HG03354 (cell line): ENCODE measurements at regions not wholly inside any gene's neighbourhood (a gene's known extent, or its start where the extent isn't known, plus 50 kb on each side); places are given as distances from the start of the nearest gene placed in this dataset.
"Not testable (repeated sequence)": the region's sequence is repeated elsewhere in the genome, so short reads cannot be mapped to it uniquely, and the experiment has no call there.

Source experiments
- ATAC-seq: cut with Tn5 transposase; IDR thresholded peaks from one replicate; pipeline ENCODE4 v1.9.1; 2021; ENCODE audit warnings: mild to moderate bottlenecking; ENCODE audit not compliant: unreplicated experiment, poor library complexity, severe bottlenecking

- ATAC-seq = no peak
Observed at GRCh38 chr1:196160066-196160795, 448.0 kb downstream of the KCNT2 start.

DNA sequence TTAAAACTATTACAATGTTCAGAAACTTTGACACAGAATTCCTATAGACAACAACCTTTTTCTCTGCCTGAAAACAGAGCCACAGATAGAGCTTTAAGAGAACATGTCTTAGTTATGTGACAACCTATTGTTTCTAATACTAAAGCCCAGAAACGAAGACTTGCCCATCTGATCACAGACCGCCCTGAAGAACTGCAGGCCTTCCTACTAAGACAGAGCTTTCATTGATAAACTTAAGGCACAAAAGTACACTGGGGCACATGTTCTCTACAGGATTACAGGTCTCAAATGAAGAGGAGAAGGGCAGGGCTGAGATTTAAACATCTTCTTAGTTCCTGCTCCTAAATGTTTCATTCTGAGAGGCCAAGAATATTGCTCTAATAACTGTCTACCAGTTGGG lies 452.7 kb downstream of the KCNT2 start:
- ATAC-seq = no peak

GRCh38 chr1:196152975-196153374 lies 455.3 kb downstream of the KCNT2 start:
- no peak for ATAC-seq

- ATAC-seq = no peak
Observed at GRCh38 chr1:196152086-196152485, 456.2 kb downstream of the KCNT2 start.

- peak; percentile 69 for ATAC-seq
Observed at GRCh38 chr1:196148367-196148970, 459.8 kb downstream of the KCNT2 start.

DNA sequence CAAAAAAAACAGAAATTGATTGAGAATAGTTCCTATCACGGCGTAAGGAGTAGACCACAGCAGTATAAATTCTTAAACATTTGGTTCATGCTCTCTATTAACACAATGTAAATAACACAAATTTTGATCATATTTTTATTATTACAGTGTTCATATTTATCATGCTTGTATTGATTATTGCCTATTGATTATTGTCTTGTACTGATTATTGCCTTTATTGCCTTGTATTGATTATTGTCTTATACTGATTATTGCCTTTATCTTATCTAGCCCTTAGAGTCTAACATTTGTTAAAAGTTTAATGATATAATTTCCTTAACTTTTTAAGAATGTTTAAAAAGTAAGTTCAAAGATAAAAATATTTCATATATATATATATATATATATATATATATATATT lies 460.7 kb downstream of the KCNT2 start:
- no peak for ATAC-seq

- ATAC-seq = not testable (repeated sequence)
Observed at GRCh38 chr1:196145151-196145550, 463.1 kb downstream of the KCNT2 start.

GRCh38 chr1:196144588-196144987 lies 463.7 kb downstream of the KCNT2 start:
- ATAC-seq = no peak

DNA sequence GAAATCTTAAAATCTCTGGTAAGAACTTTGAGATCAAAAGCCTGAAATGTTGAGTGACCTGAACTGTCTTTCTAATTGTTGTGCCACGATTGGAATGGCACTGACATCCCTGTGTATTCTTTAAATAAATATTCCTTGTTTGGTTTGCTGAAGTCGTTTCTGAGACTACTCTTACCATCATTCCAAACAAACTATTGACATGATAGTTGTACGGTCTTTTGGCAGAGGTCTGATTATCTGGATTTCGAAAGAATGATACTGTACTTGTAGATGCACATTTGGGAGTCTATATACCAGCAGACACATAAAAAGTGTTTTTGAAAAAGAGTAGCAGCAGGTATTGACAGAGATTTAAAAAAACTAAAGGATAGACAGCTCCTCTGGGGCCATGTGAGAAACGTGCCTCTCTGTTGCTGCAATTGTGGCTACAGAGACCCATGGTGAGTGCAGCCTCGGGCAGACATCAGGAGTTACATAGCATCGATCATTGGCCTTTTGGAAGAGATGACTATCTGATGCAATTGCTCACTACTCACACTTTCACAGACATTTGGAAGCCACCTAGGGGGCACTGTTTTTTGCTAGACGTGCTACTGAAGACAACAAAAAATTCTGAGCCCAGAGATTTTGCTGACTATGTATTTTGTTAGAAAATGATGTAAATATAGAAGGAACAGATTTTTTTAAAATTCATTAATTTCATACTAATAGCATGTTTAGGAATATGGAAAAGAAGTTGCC lies 464.5 kb downstream of the KCNT2 start:
- no peak for ATAC-seq

DNA sequence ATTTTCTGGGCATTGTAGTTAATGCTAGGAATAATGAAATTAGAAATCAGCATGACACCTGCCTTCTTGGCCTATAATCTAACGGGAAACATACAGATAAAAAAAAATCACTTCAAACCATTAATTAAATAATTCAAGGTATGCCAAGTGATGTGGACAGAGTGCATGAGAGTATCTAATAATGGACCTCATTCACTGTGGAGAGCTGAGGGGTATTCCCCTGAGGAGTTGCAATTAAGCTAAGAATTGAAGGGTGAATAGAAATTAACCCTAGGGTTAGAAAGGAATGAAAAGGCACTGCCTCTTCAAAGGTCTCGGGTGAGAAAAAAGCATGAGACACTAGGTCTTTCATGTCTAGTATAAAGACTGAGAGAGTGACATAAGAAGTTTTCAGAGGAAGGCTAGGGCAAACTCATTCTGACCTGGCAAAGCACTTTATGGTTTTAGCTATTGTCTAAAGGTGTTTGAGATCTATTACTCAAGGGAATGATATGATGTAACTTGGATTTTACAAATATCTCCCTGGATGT lies 466.1 kb downstream of the KCNT2 start:
- ATAC-seq = no peak

- no peak for ATAC-seq
Observed at GRCh38 chr1:196136396-196136795, 471.8 kb downstream of the KCNT2 start.

- no peak for ATAC-seq
Observed at GRCh38 chr1:196131691-196132090, 476.5 kb downstream of the KCNT2 start.

DNA sequence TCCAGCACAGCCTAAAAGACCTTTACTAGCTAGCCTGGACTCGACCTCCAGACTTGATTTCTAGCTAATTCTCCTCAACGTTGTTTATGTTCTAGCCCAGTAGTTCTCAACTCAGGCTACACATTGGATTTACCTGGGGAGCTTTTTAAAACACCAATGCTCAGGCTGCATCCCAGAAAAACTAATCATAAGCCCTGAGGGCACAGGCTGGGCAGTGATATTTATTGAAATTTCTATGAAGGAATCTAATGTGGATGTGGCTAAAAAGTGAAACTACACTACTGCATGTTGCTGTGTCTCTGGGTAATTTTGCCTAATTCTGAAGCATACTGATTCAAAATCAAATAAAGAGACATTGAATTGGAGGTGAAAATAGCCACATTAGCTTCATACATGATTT lies 479.4 kb downstream of the KCNT2 start:
- no peak for ATAC-seq

DNA sequence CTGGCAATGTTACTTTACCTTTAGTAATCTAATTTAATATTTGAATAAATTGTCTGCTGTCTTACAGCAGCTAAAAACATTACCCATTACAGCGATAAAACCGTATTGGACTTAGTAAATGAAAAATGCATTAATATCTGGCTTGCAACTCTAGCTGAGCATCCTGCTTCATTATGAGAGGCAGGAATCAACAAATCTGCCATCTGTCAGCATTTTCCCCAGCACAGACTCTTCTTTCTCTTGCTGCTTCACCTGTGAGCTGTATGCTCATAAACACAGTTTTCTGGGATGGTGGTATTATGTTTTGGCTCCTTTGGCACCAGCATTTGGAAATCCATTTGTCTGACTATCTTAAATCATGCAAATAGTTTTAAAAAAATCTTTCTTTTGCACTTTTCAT lies 487.1 kb downstream of the KCNT2 start:
- ATAC-seq = no peak

DNA sequence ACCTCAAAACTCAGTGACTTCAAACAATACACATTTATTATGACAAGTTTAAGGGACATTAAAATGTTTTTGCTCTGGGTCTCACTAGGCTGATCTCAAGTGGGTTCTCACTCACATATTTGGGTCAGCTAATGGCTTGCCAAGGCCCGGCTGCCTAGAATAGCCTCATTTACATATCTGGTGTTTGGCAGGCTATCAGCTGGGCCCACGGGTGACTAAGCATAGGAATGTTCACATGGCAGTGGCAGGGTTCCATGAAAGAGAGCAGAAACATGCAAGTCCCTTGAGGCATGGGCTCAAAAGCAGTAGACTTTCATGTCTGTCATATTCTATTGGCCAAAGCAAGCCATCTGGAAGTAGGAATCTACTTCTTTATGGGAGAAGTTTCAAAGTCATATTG lies 492.6 kb downstream of the KCNT2 start:
- ATAC-seq = no peak

- no peak for ATAC-seq
Observed at GRCh38 chr1:196114193-196114592, 494.0 kb downstream of the KCNT2 start.

DNA sequence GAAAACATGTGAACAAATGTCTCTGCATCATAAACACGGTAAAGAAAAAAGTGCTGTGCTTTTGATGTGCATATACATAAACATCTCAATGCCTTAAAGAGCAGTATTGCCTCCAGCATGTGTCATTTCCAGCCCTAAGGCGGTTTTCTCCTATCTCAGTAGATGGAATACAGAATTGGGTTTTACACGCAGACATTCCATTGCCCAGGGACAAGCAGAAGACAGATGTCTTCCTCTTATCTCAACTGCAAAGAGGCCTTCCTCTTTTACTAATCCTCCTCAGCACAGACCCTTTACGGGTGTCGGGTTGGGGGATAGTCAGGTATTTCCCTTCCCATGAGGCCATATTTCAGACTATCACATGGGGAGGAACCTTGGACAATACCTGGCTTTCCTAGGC lies 499.2 kb downstream of the KCNT2 start:
- ATAC-seq = not testable (repeated sequence)

GRCh38 chr1:196105901-196106300 lies 502.3 kb downstream of the KCNT2 start:
- ATAC-seq = no peak

DNA sequence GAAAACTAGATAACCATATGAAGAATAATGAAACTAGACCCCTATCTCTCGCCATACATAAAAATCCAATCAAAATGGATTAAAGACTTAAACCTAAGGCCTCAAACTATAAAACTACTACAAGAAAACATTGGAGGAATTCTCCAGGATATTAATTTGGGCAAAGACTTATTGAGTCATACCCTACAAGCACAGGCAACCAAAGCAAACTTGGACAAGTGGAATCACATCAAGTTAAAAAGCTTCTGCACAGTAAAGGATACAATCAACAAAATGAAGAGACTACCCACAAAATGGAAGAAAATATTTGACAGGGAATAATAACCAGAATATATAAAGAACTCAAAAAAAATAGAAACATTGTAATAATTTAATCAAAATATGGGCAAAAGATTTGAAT lies 505.4 kb downstream of the KCNT2 start:
- no peak for ATAC-seq

DNA sequence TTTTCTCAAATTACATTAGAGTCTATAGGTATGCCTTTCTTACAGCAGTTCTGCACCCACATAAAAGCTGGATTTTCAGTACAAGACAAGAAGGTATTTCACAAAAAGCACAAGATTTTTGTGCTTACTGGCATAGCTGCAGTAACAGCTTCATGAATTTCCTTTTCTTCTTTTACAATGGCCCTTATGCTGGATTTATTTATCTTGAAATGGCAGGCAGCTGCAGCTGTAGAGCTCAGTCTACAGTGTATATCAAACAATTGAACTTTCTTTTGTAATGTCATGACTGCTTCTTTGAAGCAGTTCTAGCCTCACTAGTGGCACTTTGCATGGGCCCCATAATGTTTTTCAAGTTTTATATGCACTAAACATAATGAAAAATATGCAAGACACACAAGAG lies 510.2 kb downstream of the KCNT2 start:
- ATAC-seq = no peak

- no peak for ATAC-seq
Observed at GRCh38 chr1:196094821-196095220, 513.4 kb downstream of the KCNT2 start.
